Right ventricle myocardium superior (tissue), 1 donor: ENCODE measurements at regions not wholly inside any gene's neighbourhood (a gene's known extent, or its start where the extent isn't known, plus 50 kb on each side); places are given as distances from the start of the nearest gene placed in this dataset.

ENCODE experiments used
- ATAC-seq: fragments of 200-7000 bp; cut with Tn5 transposase; one replicate; pipeline ENCODE4 v1.9.1; 2020; ENCODE audit warnings: mild to moderate bottlenecking; ENCODE audit not compliant: poor library complexity
- DNase-seq: peaks from one replicate; pipeline ENCODE4 v3.0.0-alpha.2; 2020
- intact Hi-C: fragments of 100-400 bp; cut with DNase I; formaldehyde crosslinking; loops from one replicate; pipeline ENCODE4 v1.11.2; 2022
- donor health status: DM: no; HTN: yes; CAD: no; lungs with severe emphysema.

DNA sequence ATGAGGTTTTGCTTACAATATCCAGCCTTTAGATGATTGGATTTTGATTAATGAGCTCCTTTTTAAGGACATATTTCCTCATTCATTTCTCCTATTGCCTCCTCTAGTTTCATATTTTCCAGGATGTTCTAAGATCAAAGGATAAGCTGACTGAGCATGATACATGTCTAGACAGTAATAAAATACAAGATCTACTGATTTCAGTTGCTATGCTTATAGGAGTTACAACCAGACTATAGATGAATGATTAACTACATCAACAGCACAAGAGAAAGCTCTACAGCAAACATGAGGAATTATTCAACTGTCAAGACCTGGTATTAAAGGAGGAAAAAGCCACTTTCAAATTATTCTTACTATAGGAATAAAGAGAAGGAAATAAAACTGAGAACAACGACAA is 85.0 kb upstream of the LINC00305 start:
- no peak for ATAC-seq
- DNase-seq: no peak
- intact Hi-C loops: no loop called here

DNA sequence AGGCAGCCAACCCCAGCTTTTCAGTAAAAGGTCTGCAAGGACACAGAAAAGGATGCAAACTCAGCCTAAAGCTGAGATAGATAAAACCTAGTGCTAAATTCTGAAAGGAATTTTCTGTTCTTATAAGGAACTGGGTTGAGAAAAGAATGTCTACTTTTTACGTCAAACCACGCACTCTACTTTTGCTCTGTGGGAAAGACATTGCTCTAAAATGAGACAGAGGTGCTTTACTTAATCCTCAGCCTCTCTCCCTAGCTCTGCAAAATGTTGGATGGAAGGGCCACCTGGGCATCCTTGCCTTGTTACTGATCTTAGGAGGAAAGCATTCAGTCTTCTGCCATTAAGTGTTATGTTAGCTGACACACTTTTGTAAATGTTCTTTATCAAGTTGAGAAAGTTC is 72.1 kb upstream of the LINC00305 start:
- intact Hi-C loops: no loop called here
- DNase-seq: no peak
- no peak for ATAC-seq

DNA sequence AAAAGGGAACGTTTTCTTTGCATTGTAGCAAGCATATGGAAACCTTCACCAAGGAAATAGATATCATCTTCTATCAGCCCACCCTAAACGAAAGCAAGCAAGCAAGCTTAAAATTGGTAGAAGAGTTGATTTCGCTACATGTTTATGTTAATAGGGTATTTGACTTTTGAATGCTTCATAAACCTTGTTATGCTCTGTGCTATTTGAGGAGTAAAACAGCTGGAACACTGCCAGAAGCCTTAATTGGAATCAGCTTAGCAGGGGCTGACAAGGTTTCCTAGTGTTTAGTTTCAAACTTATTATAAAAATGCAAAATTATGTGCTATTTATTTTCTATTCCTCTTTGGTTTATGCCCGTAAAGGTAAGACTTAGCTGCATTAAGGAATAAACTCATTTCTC is 70.6 kb upstream of the LINC00305 start:
- DNase-seq (no peak), ATAC-seq (no peak)
- intact Hi-C loops: no loop called here

DNA sequence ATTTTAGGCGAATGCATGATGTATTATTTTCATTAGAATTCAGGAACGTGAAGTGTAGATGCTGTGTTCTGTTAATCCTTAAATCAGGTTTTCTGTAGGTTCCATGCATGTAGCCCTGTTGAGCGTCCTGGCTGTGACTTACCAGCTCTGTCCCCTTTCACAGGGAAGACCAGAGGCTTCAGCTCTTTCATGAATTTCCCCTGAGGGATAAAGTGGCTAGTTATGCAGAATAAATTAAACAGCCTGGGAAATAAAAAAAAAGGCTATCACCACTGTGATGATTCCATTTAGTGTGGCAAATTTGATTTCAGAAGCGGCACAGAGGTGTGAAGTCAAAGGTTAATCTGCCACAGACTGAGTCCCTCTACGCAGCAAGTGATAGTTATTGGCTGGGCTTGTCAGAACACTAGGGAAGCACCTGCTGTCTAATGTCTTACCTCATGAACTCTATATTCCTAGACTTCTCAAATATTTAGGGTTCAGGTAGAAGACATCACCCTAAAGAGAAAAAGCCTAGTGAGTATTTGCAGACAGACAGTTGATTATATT is 61.6 kb upstream of the LINC00305 start:
- no peak for DNase-seq
- no peak for ATAC-seq
- intact Hi-C loops: no loop called here

DNA sequence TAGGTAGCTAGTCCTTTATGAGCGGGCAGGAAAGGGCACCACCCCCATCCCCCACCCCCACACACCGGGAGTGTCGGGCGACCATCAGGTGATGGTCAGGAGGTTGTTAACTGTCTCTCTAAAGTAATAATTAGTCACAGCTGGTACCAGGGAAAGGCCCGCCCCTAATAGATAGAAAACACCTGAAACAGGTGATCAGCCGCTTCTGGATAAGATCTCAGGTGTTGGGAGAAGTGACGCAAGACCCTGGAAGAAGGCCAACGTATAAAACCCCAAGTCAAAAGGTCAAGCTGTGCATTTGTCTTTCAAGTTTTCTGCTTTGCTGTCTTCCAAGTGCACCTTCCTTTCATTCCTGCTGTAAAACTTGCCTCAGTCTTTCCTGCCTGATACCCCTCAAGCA is 59.6 kb upstream of the LINC00305 start:
- DNase-seq (no peak), ATAC-seq (no peak)
- intact Hi-C loops: no loop called here

DNA sequence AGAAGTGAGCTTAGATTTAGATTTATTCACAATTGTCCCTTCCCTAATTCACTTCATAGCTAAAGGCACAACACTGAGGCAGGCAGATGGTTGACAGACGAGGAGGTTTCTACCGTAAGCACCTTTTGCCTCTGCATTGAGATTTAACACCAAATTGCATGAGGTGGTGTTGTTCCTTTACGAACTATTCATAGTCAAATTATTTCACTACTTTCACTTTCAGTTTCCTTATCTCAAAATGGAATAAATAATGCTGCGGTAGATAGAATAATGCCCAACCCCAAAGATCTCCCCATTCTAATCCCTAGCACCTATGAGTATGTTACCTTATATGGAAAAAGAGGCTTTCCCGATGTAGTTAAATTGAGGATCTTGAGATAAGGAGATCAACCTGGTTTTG is 58.9 kb upstream of the LINC00305 start:
- intact Hi-C loops: no loop called here
- ATAC-seq (no peak), DNase-seq (no peak)

DNA sequence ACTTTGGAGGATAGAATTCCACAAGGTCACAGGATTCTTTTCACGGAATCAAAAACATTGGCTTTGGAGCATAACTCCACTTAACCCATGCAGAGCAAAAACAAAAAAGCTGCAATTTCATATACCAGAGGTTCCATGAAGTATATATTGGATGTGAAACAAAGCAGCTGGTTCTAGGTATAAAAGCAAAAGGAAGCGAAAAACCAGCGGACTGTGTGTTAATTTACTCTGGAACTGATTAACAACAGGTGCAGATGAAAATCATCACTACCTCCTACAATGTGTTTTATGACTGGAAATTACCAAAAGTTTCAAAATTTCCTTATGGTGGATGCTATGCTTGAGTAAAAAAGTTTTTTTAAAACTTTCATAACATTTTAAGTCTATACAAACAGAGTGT is 54.4 kb upstream of the LINC00305 start:
- ATAC-seq (no peak), DNase-seq (no peak)
- intact Hi-C loops: no loop called here

DNA sequence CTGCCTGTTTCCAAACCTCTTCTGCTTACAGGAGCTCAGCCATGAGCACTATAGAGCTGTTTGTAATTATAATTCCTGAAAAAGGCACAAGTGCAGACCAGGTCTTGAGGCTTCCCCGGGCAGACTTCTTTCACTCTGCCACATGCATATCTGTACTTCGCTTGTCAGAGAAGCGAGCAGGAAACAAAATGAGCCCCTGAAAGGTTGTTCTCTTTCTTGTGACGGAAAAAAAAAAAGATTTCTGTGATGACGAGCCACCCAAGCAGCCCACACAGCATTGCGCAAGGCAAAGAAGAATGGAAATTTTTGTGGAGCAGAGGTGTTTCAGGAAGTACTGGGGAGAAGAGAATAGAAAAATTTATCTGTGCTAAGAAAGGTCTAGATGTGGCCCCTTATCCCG is 54.0 kb upstream of the LINC00305 start:
- intact Hi-C loops: no loop called here
- no peak for ATAC-seq
- DNase-seq: no peak

DNA sequence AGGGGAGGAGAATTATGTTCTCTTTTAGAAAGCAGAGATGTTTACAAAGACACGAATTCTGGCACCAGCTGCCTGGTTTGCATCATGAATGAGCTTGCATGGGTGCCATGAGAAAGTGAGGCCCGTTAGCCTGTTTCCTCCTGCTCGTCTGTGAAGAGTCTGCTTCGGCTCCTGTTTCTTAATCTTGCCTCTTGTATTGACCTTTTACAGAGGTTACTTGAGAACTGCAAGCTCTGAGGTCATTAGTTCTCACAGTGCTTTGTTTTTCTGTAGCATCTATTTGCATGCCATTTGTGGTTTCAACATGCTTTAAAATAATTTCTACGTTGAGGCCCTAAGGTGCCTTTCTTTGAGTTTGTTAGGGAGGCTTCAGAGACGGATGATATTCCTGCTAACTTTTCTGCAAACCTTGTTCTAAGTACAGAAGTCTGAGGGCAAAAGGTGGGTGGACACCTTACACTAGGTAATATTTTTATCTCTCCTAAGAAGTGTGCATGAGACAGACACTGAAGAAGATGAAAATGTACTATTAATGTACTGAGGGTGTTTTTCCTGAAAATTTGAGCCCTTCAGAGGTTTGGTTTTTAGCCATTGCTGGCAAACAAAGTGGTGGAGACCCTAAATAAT is 53.4 kb upstream of the LINC00305 start:
- intact Hi-C loops: no loop called here
- ATAC-seq: no peak
- DNase-seq: no peak

DNA sequence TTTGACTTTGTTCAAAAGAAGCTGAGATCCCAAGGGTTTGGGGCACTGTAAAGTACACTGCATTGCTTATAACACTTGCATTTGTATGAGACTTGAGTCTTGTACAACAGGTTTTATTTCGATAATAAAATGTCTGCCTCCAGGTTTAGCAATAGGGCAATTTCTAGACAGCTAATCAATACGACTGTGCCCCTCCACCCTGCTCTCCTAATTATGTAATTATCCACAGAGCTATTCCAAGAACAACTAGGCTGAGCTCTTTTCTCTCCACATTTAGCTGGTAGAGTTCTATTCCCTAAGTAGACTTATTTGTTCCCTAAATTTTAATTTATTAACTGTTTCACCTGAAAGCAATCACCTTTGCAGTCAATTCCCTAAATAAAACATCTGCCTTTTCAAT is 52.9 kb upstream of the LINC00305 start:
- DNase-seq: no peak
- no peak for ATAC-seq
- intact Hi-C loops: no loop called here

DNA sequence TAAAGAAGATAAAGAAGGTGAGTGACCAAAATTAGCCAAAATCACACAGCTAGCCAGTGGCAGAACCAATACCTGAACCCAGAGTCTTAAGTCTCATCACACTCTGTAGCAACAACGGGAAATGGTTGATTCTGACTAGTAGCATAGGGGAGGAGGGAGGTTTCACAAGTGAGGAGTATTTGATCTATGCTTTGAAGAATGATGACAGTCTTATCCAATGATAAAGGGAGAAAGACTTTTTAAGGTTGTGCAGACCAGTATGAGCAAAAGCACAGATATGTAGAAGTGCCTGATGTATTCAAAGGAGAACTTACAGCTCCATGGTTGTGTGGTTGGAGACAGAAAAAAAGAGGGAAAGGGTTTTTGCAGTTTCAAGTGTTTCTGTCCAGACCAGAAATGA is 50.7 kb upstream of the LINC00305 start:
- DNase-seq: no peak
- intact Hi-C loops: no loop called here
- ATAC-seq: no peak
